Suprapubic skin (tissue), 4 donors: ENCODE measurements at regions not wholly inside any gene's neighbourhood (a gene's known extent, or its start where the extent isn't known, plus 50 kb on each side); places are given as distances from the start of the nearest gene placed in this dataset.

Experiments used
- EP300 ChIP-seq: sonication (generic); formaldehyde crosslinking; IDR thresholded peaks from one replicate; pipeline ENCODE4 v1.6.1; 2017; ENCODE audit warnings: antibody characterized with exemption
- POLR2A ChIP-seq, 2 donors: fragments of 450-650 bp; IDR thresholded peaks; one replicate each; pipeline ENCODE4 v1.6.1; 2017; ENCODE audit warnings: antibody characterized with exemption in 2 of 2, mild to moderate bottlenecking in 2 of 2, moderate library complexity in 2 of 2
- POLR2AphosphoS5 ChIP-seq, 3 donors: sonication (generic); formaldehyde crosslinking; IDR thresholded peaks; one replicate each; pipeline ENCODE4 v1.6.1; 2017; ENCODE audit warnings: antibody characterized with exemption in 3 of 3
- TF ChIP-seq, protein P1 (sequence below), 2 donors: fragments of 200-600 bp in 1 of 2; fragments of 450-650 bp in 1 of 2; sonication (generic) in 1 of 2; IDR thresholded peaks; one replicate each; pipeline ENCODE4 v1.5.1; 2016 to 2019; ENCODE audit warnings: antibody characterized with exemption in 2 of 2, mild to moderate bottlenecking in 1 of 2, moderate library complexity in 1 of 2

DNA sequence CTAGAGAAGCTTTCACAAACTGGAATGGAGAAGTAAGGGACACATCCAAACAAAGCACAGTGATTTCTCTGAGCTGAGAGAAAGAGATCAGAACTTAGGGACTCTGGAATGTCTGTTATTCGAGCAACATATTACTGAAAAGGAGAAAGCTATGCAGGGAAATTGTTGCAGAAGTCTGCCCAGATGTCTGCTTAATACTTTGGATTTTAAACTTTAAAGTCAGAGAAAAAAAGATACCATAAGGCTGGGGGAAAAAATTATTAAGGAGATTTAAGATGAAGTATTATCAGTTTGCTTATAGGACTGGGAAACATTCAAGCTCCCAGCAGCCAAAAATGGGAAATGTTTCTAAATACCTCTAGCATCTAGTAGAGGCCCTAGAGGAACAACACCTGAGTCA, 803.9 kb downstream of the TAF11L14 start:
- TF ChIP-seq, protein P1, sequence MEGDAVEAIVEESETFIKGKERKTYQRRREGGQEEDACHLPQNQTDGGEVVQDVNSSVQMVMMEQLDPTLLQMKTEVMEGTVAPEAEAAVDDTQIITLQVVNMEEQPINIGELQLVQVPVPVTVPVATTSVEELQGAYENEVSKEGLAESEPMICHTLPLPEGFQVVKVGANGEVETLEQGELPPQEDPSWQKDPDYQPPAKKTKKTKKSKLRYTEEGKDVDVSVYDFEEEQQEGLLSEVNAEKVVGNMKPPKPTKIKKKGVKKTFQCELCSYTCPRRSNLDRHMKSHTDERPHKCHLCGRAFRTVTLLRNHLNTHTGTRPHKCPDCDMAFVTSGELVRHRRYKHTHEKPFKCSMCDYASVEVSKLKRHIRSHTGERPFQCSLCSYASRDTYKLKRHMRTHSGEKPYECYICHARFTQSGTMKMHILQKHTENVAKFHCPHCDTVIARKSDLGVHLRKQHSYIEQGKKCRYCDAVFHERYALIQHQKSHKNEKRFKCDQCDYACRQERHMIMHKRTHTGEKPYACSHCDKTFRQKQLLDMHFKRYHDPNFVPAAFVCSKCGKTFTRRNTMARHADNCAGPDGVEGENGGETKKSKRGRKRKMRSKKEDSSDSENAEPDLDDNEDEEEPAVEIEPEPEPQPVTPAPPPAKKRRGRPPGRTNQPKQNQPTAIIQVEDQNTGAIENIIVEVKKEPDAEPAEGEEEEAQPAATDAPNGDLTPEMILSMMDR (IDR thresholded peaks at IDR 0.05): no peak
- TF ChIP-seq POLR2A (IDR thresholded peaks at IDR 0.05) (no peak), POLR2AphosphoS5 (IDR thresholded peaks at IDR 0.05) (no peak), EP300 (no peak)
